ENCODE measurements at regions not wholly inside any gene's neighbourhood (a gene's known extent, or its start where the extent isn't known, plus 50 kb on each side); places are given as distances from the start of the nearest gene placed in this dataset.

DNA sequence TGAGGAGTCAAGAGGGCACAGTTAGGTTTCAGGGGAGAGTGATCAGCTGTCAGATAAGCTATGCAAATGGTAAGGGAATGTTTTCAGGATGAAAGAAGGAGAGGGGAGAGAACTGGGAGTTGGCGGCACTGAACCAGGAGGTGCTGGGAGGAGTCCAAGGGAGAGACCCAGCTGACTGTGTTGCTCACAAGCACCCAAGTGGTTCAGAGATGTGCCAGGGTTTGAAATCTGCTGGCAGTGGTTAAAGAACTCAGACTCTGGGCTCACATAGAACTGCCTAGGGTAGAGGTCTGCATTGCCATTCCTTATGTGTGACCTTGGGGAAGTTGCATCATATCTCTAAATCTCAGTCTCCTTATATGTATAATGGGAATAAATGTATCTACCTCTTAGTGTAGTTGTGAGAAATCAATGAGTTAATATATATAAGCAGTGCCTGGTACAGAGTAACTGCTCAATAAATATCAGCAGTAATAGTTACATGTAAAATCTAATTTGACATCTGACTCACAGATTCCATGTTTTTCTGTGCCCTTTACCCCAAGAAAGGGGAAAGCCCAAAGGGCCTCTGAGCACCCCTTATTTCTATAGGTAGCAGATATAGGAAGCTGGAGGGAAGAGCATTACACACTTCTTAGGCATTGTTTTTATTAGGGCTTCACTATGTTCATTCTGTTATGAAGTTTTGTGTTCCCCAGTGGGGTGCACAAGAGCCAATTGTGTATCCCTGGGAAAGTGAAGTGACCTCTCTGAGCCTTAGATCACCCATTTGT lies 66.9 kb upstream of the SESN3 start:
- no peak for TF ChIP-seq POLR2A (IDR thresholded peaks at IDR 0.05)
- TF ChIP-seq CTCF (IDR thresholded peaks at IDR 0.05), result no peak
- no peak for TF ChIP-seq POLR2AphosphoS5 (IDR thresholded peaks at IDR 0.05)
